ENCODE measurements at regions not wholly inside any gene's neighbourhood (a gene's known extent, or its start where the extent isn't known, plus 50 kb on each side); places are given as distances from the start of the nearest gene placed in this dataset.

DNA sequence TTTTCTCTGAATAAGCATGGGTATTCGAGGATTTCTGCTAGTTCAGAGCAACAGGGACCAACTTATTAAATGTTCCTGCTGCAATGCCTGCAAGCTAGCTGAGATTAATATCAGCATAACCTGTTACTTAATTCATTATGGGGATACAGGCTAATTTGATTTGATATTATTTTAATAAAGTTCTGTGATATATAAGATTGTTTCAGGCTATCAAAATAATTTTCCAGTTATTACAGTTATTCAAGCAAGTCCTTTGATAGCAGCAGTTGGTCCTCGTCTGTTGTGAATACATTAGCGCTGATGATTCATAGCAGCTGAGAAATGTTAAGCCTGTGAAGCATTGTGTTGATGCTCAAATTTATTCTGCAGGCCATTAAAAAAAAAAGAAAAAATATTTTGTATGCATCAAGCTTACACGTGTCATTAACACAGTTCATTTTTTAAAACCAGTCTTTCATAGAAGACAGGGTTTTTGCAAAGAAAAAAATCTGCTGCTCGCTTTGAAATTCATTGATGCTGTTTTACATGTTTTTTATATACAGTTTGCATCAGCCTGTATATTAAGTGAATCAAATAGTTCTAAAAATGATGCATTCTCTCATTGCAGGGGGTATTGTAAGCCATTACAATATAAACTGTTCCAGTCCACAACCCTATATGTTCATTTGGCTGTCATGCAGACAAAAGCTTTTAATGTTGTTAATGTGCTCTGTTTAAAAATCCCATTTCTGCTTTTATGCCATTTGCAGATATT is 482.5 kb downstream of the BCL11A start:
- H2AFZ ChIP-seq (ENCODE audit: low read depth, low read length), result no peak overlapping the region
- H3K9ac ChIP-seq (ENCODE audit: low read depth, low read length), result no peak overlapping the region
- ATAC-seq (ENCODE audit: insufficient read depth, low read depth) (no peak), DNase-seq (no peak)
- TF ChIP-seq, protein P1, sequence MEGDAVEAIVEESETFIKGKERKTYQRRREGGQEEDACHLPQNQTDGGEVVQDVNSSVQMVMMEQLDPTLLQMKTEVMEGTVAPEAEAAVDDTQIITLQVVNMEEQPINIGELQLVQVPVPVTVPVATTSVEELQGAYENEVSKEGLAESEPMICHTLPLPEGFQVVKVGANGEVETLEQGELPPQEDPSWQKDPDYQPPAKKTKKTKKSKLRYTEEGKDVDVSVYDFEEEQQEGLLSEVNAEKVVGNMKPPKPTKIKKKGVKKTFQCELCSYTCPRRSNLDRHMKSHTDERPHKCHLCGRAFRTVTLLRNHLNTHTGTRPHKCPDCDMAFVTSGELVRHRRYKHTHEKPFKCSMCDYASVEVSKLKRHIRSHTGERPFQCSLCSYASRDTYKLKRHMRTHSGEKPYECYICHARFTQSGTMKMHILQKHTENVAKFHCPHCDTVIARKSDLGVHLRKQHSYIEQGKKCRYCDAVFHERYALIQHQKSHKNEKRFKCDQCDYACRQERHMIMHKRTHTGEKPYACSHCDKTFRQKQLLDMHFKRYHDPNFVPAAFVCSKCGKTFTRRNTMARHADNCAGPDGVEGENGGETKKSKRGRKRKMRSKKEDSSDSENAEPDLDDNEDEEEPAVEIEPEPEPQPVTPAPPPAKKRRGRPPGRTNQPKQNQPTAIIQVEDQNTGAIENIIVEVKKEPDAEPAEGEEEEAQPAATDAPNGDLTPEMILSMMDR (IDR thresholded peaks at IDR 0.05; ENCODE audit: borderline replicate concordance, extremely low read depth, low read length, poor library complexity, severe bottlenecking), result no peak
- H3K79me2 ChIP-seq (ENCODE audit: insufficient read depth, low read length), result no peaks in the 10 kb centered on the region
- no peak overlapping the region for H3K27ac ChIP-seq (ENCODE audit: low read length)
- no peaks in the 10 kb centered on the region for H4K20me1 ChIP-seq (ENCODE audit: insufficient read depth, low read length)
- no peak overlapping the region for H3K4me3 ChIP-seq (ENCODE audit: low read depth in 1 of 2, low read length in 2 of 2)
- H3K4me1 ChIP-seq (ENCODE audit: insufficient read depth, low read length), result peaks cover 14% of the 10 kb centered on the region
- no peak overlapping the region for H3K4me2 ChIP-seq (ENCODE audit: insufficient read depth, low read length)
- no peaks in the 10 kb centered on the region for H3K36me3 ChIP-seq (ENCODE audit: insufficient read depth, low read length)
- H3K27me3 ChIP-seq (ENCODE audit: insufficient read depth, low read length, poor library complexity), result no peaks in the 10 kb centered on the region
- H3K9me3 ChIP-seq (ENCODE audit: insufficient read depth, low read length, severe bottlenecking), result no peaks in the 10 kb centered on the region

DNA sequence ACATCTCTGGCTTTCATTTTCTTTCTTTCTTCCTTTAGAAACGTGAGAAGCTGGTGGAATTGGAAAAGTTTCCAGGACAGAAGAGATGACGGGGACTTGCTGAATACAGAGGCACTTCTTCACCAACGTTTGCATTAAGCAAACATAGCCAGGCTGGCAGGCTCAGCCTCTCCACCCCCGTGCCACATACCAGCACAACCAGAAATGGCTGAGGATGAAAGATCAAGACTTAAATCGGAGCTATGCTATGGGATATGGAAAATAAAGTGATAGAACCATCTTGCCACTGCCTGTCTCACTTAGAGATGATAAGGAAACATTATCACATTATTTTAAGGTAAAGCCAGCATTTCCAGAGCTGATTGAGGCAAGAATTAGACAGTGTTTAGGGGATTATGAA is 483.3 kb downstream of the BCL11A start:
- no peak overlapping the region for H2AFZ ChIP-seq (ENCODE audit: low read depth, low read length)
- no peaks in the 10 kb centered on the region for H4K20me1 ChIP-seq (ENCODE audit: insufficient read depth, low read length)
- H3K27me3 ChIP-seq (ENCODE audit: insufficient read depth, low read length, poor library complexity), result no peaks in the 10 kb centered on the region
- no peaks in the 10 kb centered on the region for H3K9me3 ChIP-seq (ENCODE audit: insufficient read depth, low read length, severe bottlenecking)
- ATAC-seq (ENCODE audit: insufficient read depth, low read depth), result no peak
- no peak for TF ChIP-seq EZH2 (IDR thresholded peaks at IDR 0.05; ENCODE audit: borderline replicate concordance, low read depth, low read length, severe bottlenecking)
- TF ChIP-seq, protein P1 (IDR thresholded peaks at IDR 0.05; ENCODE audit: borderline replicate concordance, extremely low read depth, low read length, poor library complexity, severe bottlenecking), result no peak
- H3K9ac ChIP-seq (ENCODE audit: low read depth, low read length), result no peak overlapping the region
- H3K27ac ChIP-seq (ENCODE audit: low read length), result no peak overlapping the region
- peaks cover 13% of the 10 kb centered on the region for H3K4me1 ChIP-seq (ENCODE audit: insufficient read depth, low read length)
- no peak overlapping the region for H3K4me2 ChIP-seq (ENCODE audit: insufficient read depth, low read length)
- H3K4me3 ChIP-seq (ENCODE audit: low read depth in 1 of 2, low read length in 2 of 2), result no peak overlapping the region
- no peak for DNase-seq
- no peaks in the 10 kb centered on the region for H3K79me2 ChIP-seq (ENCODE audit: insufficient read depth, low read length)
- H3K36me3 ChIP-seq (ENCODE audit: insufficient read depth, low read length), result no peaks in the 10 kb centered on the region

DNA sequence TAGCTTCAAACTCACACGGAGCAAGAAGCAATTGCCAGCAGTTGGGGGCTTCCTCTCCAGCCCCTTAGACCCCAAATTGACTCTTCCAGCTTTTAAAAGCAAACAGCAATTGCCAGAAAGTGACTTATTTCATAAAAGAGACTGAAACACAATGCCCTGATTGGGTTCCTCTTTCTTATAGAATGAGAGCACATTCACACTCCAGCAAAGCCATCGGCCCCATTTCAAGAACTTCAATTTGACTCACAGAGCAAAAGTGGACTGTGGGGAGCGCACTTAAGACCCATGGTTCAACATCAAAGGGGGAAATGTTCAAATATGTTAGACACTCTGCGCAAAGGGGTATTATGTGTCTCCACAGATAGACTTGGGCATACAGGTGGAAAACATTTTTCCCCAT is 484.7 kb downstream of the BCL11A start:
- no peaks in the 10 kb centered on the region for H3K79me2 ChIP-seq (ENCODE audit: insufficient read depth, low read length)

More for the DNA sequence above, 484.7 kb downstream of the BCL11A start:
- Histone ChIP-seq H4K20me1 (ENCODE audit: insufficient read depth, low read length) (no peaks in the 10 kb centered on the region), H3K4me3 (ENCODE audit: low read depth in 1 of 2, low read length in 2 of 2) (no peak overlapping the region), H2AFZ (ENCODE audit: low read depth, low read length) (no peak overlapping the region), H3K9ac (ENCODE audit: low read depth, low read length) (no peak overlapping the region), H3K27me3 (ENCODE audit: insufficient read depth, low read length, poor library complexity) (no peaks in the 10 kb centered on the region), H3K4me2 (ENCODE audit: insufficient read depth, low read length) (no peak overlapping the region), H3K9me3 (ENCODE audit: insufficient read depth, low read length, severe bottlenecking) (no peaks in the 10 kb centered on the region), H3K4me1 (ENCODE audit: insufficient read depth, low read length) (peaks cover 22% of the 10 kb centered on the region), H3K36me3 (ENCODE audit: insufficient read depth, low read length) (no peaks in the 10 kb centered on the region), H3K27ac (ENCODE audit: low read length) (no peak overlapping the region)
- TF ChIP-seq, protein P1 (IDR thresholded peaks at IDR 0.05; ENCODE audit: borderline replicate concordance, extremely low read depth, low read length, poor library complexity, severe bottlenecking), result no peak
- no peak for TF ChIP-seq EZH2 (IDR thresholded peaks at IDR 0.05; ENCODE audit: borderline replicate concordance, low read depth, low read length, severe bottlenecking)
- ATAC-seq (ENCODE audit: insufficient read depth, low read depth), result no peak
- DNase-seq, result no peak
